Transverse colon (tissue), 4 donors: ENCODE measurements at regions not wholly inside any gene's neighbourhood (a gene's known extent, or its start where the extent isn't known, plus 50 kb on each side); places are given as distances from the start of the nearest gene placed in this dataset.
A peak's percentile ranks its signal among the peaks of the same experiment; 100 is the strongest.

Experiments used
- DNase-seq: peaks from one replicate; pipeline ENCODE4 v3.0.0-alpha.2; 2019
- H3K27ac ChIP-seq, 4 donors: fragments of 200-600 bp; sonication (generic); 2 replicates each; pipeline ENCODE4 v1.5.1; 2016 to 2018; ENCODE audit warnings: inconsistent platforms in 4 of 4
- H3K27me3 ChIP-seq: fragments of 200-600 bp; sonication (generic); 2 replicates; pipeline ENCODE4 v1.5.1; 2017; ENCODE audit warnings: inconsistent platforms
- H3K36me3 ChIP-seq, 4 donors: fragments of 200-600 bp; sonication (generic); 2 replicates each; pipeline ENCODE4 v1.5.1; 2017 to 2019; ENCODE audit warnings: inconsistent platforms in 4 of 4
- H3K4me1 ChIP-seq, 4 donors: fragments of 200-600 bp; sonication (generic); 2 replicates each; pipeline ENCODE4 v1.5.1; 2017 to 2020; ENCODE audit warnings: inconsistent platforms in 4 of 4
- H3K4me3 ChIP-seq, 4 donors: fragments of 200-600 bp; sonication (generic); 1 replicate in 1 of 4; 2 replicates in 3 of 4; pipeline versions ENCODE4 v1.5.1 to v1.6.1; 2017 to 2019; ENCODE audit warnings: inconsistent platforms in 4 of 4
- H3K9me3 ChIP-seq, 2 donors: fragments of 200-600 bp; sonication (generic); 2 replicates each; pipeline ENCODE4 v1.5.1; 2017 to 2019; ENCODE audit warnings: inconsistent platforms in 2 of 2
- CTCF ChIP-seq, 5 experiments: fragments of 200-600 bp in 3 of 5; fragments of 450-650 bp in 2 of 5; sonication (generic) in 3 of 5; IDR thresholded peaks; 1 replicate in 2 of 5; 2 replicates in 3 of 5; pipeline ENCODE4 v1.5.1; 2016 to 2017; ENCODE audit warnings: antibody characterized with exemption in 5 of 5, inconsistent platforms in 3 of 5, mild to moderate bottlenecking in 2 of 5, moderate library complexity in 1 of 5
- EP300 ChIP-seq: sonication (generic); formaldehyde crosslinking; IDR thresholded peaks from one replicate; pipeline ENCODE4 v1.6.1; 2017; ENCODE audit warnings: antibody characterized with exemption, low read depth
- POLR2A ChIP-seq: fragments of 450-650 bp; IDR thresholded peaks from one replicate; pipeline ENCODE4 v1.6.1; 2016; ENCODE audit warnings: antibody characterized with exemption, mild to moderate bottlenecking, moderate library complexity
- POLR2AphosphoS5 ChIP-seq, 3 donors: sonication (generic); formaldehyde crosslinking; IDR thresholded peaks; one replicate each; pipeline ENCODE4 v1.6.1; 2016; ENCODE audit warnings: antibody characterized with exemption in 3 of 3
- WGBS, 2 donors: methylation state at CpG; one replicate each; pipeline ENCODE4 v1.1.5; 2018; ENCODE audit warnings: low coverage in 1 of 2; 5-methylcytosine and 5-hydroxymethylcytosine counted together
- in situ Hi-C, 4 donors: fragments of 200-750 bp; cut with MboI; loops; one replicate each; pipeline versions ENCODE4 v1.15.0 to v1.15.1; 2017; ENCODE audit warnings: low sequenced_read_pairs in 3 of 4, low pct_ligation_motif_present in 1 of 4, low pct_unique_long_range_greater_than_20kb in 1 of 4
- intact Hi-C: fragments of 100-400 bp; cut with DNase I; formaldehyde crosslinking; loops from one replicate; pipeline ENCODE4 v1.15.1; 2023; ENCODE audit warnings: low total_unique reads

- TF ChIP-seq POLR2A (no peak), CTCF (IDR thresholded peaks at IDR 0.05) (no peak), POLR2AphosphoS5 (IDR thresholded peaks at IDR 0.05) (no peak), EP300 (no peak)
- H3K27me3 ChIP-seq: no peaks in the 10 kb centered on the region
- intact Hi-C loops: no loop called here
- no peak overlapping the region for H3K27ac ChIP-seq
- no peak for DNase-seq
- in situ Hi-C loops: no loop called here
- no peak overlapping the region for H3K4me3 ChIP-seq
- 89 to 100% methylated on average over 1 of the region's 1 CpG for WGBS, 2 donors
- no peaks in the 10 kb centered on the region for H3K36me3 ChIP-seq
- peaks cover 0 to 3% (median 0%) of the 10 kb centered on the region in 4 donors for H3K4me1 ChIP-seq
- H3K9me3 ChIP-seq: no peaks in the 10 kb centered on the region
These were observed 766.4 kb upstream of the CITED2 start for GRCh38 chr6:140140891-140141290.

- intact Hi-C loops: no loop called here
- H3K36me3 ChIP-seq: no peaks in the 10 kb centered on the region
- TF ChIP-seq POLR2AphosphoS5 (IDR thresholded peaks at IDR 0.05) (no peak), POLR2A (no peak), CTCF (IDR thresholded peaks at IDR 0.05) (no peak), EP300 (no peak)
- H3K9me3 ChIP-seq: peaks cover 3 to 12% of the 10 kb centered on the region in 2 donors
- no peak overlapping the region for H3K27ac ChIP-seq
- no peak for DNase-seq
- WGBS, 2 donors: 67 to 70% methylated on average over 3 to 5 of the region's 5 CpGs
- no peaks in the 10 kb centered on the region for H3K27me3 ChIP-seq
- in situ Hi-C loops: no loop called here
- no peak overlapping the region for H3K4me3 ChIP-seq
- peaks cover 0 to 3% (median 0%) of the 10 kb centered on the region in 4 donors for H3K4me1 ChIP-seq
These were observed 764.0 kb upstream of the CITED2 start for GRCh38 chr6:140138311-140139010.

- intact Hi-C loops (no loop called here), in situ Hi-C loops (no loop called here)
- Histone ChIP-seq H3K27me3 (no peaks in the 10 kb centered on the region), H3K27ac (no peak overlapping the region), H3K36me3 (no peaks in the 10 kb centered on the region), H3K4me3 (no peak overlapping the region), H3K9me3 (peaks cover 19 to 24% of the 10 kb centered on the region in 2 donors), H3K4me1 (peaks cover 0 to 3% (median 0%) of the 10 kb centered on the region in 4 donors)
- no peak for TF ChIP-seq EP300
- peak; percentile 11 to 42 (median 15) for TF ChIP-seq POLR2AphosphoS5 (IDR thresholded peaks at IDR 0.05)
- peak; percentile 10 for DNase-seq
These were observed 759.8 kb upstream of the CITED2 start for GRCh38 chr6:140134224-140134623.

GRCh38 chr6:140130074-140130473, 755.6 kb upstream of the CITED2 start:
- no peak for TF ChIP-seq POLR2AphosphoS5 (IDR thresholded peaks at IDR 0.05)
- no peak for TF ChIP-seq POLR2A
- no peak for TF ChIP-seq EP300
- no peak for TF ChIP-seq CTCF (IDR thresholded peaks at IDR 0.05)
- Histone ChIP-seq H3K27me3 (no peaks in the 10 kb centered on the region), H3K36me3 (no peaks in the 10 kb centered on the region), H3K4me3 (no peak overlapping the region), H3K27ac (no peak overlapping the region), H3K9me3 (peaks cover 17 to 18% of the 10 kb centered on the region in 2 donors), H3K4me1 (peaks cover 0 to 3% (median 0%) of the 10 kb centered on the region in 4 donors)
- intact Hi-C loops (no loop called here), in situ Hi-C loops (no loop called here)
- DNase-seq: no peak

- Histone ChIP-seq H3K36me3 (no peaks in the 10 kb centered on the region), H3K27me3 (no peaks in the 10 kb centered on the region), H3K9me3 (peaks cover 0 to 4% of the 10 kb centered on the region in 2 donors), H3K4me1 (peaks cover 0 to 14% (median 4%) of the 10 kb centered on the region in 4 donors), H3K27ac (no peak overlapping the region), H3K4me3 (no peak overlapping the region)
- intact Hi-C loops (no loop called here), in situ Hi-C loops (no loop called here)
- WGBS, 2 donors: 27 to 51% methylated on average over 2 of the region's 2 CpGs
- TF ChIP-seq POLR2AphosphoS5 (IDR thresholded peaks at IDR 0.05) (peak in 1 of 3 donors; percentile 21), EP300 (no peak)
- DNase-seq: peak; percentile 44
These were observed 750.0 kb upstream of the CITED2 start for GRCh38 chr6:140124498-140124897.
